SJCRH30 (cell line): ENCODE measurements at regions not wholly inside any gene's neighbourhood (a gene's known extent, or its start where the extent isn't known, plus 50 kb on each side); places are given as distances from the start of the nearest gene placed in this dataset.
A peak's percentile ranks its signal among the peaks of the same experiment; 100 is the strongest.

Experiments used
- DNase-seq, 2 experiments: peaks; one replicate each; pipeline ENCODE4 v3.0.0-alpha.2; 2015 to 2020
- H3K27ac ChIP-seq: fragments of 250-450 bp; sonication (Bioruptor Pico); 2 replicates; pipeline ENCODE4 v1.5.1; 2020; ENCODE audit warnings: mild to moderate bottlenecking, moderate library complexity
- H3K27me3 ChIP-seq: fragments of 250-450 bp; sonication (Bioruptor Pico); 2 replicates; pipeline ENCODE4 v1.5.1; 2020; ENCODE audit warnings: mild to moderate bottlenecking, moderate library complexity
- H3K36me3 ChIP-seq: fragments of 250-450 bp; sonication (Bioruptor Pico); 2 replicates; pipeline ENCODE4 v1.5.1; 2020; ENCODE audit warnings: mild to moderate bottlenecking, moderate library complexity
- H3K4me1 ChIP-seq: fragments of 250-450 bp; sonication (Bioruptor Pico); 2 replicates; pipeline ENCODE4 v1.5.1; 2020; ENCODE audit warnings: mild to moderate bottlenecking, moderate library complexity
- H3K4me3 ChIP-seq: fragments of 250-450 bp; sonication (Bioruptor Pico); 2 replicates; pipeline ENCODE4 v1.5.1; 2020; ENCODE audit warnings: mild to moderate bottlenecking, moderate library complexity
- H3K9me3 ChIP-seq: fragments of 250-450 bp; sonication (Bioruptor Pico); replicated peaks from 2 replicates; pipeline ENCODE4 v1.5.1; 2020; ENCODE audit warnings: mild to moderate bottlenecking, moderate library complexity

DNA sequence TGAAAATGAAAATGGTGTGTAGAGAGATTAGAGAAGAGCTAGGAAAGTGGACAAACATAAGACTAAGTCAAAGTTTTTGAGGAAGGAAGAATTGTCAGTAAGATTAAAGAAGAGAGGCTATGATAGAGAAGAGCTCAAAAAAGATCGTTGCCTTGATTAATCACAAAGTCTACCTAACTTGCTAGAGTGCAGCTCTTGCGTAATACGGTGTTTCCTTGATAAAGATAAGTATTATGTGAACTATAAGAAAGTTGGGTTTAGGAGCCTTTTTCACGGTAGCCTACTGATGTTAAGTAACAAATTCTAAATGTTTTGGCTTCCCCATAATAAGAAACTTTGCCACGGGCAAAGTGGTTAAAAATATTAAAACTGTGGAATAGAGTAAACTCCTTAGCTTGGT, 226.4 kb upstream of the NRXN1 start:
- H3K9me3 ChIP-seq = no peaks in the 10 kb centered on the region
- H3K36me3 ChIP-seq = no peaks in the 10 kb centered on the region
- no peak for DNase-seq
- no peak overlapping the region for H3K27ac ChIP-seq
- no peaks in the 10 kb centered on the region for H3K27me3 ChIP-seq
- H3K4me1 ChIP-seq = no peaks in the 10 kb centered on the region
- no peak overlapping the region for H3K4me3 ChIP-seq

GRCh38 chr2:51256736-51257135, 224.8 kb upstream of the NRXN1 start:
- H3K27me3 ChIP-seq = no peaks in the 10 kb centered on the region
- DNase-seq = no peak
- H3K4me3 ChIP-seq = no peak overlapping the region
- no peaks in the 10 kb centered on the region for H3K4me1 ChIP-seq
- no peaks in the 10 kb centered on the region for H3K36me3 ChIP-seq
- no peaks in the 10 kb centered on the region for H3K9me3 ChIP-seq
- no peak overlapping the region for H3K27ac ChIP-seq

DNA sequence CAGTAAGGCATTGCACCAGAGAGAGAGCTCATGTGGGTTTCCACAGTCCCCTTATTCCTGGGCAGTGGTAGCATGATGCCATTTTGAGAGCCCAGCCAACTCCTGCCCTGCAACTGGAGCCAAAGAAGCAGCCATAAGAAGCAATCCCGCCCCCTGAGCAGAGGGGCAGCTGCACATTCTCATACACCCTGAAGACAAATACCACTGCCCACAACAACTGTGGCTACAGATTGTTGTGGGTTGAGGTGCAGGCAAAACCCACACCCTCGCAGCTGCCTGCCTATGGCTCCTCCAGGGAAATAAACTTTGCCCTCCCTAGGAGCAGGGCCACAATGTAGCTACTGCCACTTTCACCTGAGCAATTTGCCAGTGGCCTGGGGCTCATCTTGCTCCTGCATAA, 219.4 kb upstream of the NRXN1 start:
- no peaks in the 10 kb centered on the region for H3K9me3 ChIP-seq
- no peaks in the 10 kb centered on the region; the same call in none of the 2 replicates for H3K27me3 ChIP-seq
- H3K4me1 ChIP-seq = no peaks in the 10 kb centered on the region
- no peaks in the 10 kb centered on the region for H3K36me3 ChIP-seq
- no peak overlapping the region for H3K27ac ChIP-seq
- DNase-seq = peak; percentile 26 to 39
- no peak overlapping the region for H3K4me3 ChIP-seq

GRCh38 chr2:51247252-51247805, 215.4 kb upstream of the NRXN1 start:
- DNase-seq = peak in 1 of 2 experiments; percentile 6
- Histone ChIP-seq H3K27ac (no peak overlapping the region), H3K4me1 (no peaks in the 10 kb centered on the region), H3K9me3 (no peaks in the 10 kb centered on the region), H3K27me3 (no peaks in the 10 kb centered on the region; the same call in none of the 2 replicates), H3K36me3 (no peaks in the 10 kb centered on the region), H3K4me3 (no peak overlapping the region)

GRCh38 chr2:51243892-51244535, 212.1 kb upstream of the NRXN1 start:
- no peaks in the 10 kb centered on the region; the same call in 1 of the 2 replicates for H3K27me3 ChIP-seq
- DNase-seq = no peak
- H3K36me3 ChIP-seq = no peaks in the 10 kb centered on the region
- no peaks in the 10 kb centered on the region for H3K4me1 ChIP-seq
- no peak overlapping the region for H3K4me3 ChIP-seq
- no peak overlapping the region for H3K27ac ChIP-seq
- H3K9me3 ChIP-seq = no peaks in the 10 kb centered on the region

DNA sequence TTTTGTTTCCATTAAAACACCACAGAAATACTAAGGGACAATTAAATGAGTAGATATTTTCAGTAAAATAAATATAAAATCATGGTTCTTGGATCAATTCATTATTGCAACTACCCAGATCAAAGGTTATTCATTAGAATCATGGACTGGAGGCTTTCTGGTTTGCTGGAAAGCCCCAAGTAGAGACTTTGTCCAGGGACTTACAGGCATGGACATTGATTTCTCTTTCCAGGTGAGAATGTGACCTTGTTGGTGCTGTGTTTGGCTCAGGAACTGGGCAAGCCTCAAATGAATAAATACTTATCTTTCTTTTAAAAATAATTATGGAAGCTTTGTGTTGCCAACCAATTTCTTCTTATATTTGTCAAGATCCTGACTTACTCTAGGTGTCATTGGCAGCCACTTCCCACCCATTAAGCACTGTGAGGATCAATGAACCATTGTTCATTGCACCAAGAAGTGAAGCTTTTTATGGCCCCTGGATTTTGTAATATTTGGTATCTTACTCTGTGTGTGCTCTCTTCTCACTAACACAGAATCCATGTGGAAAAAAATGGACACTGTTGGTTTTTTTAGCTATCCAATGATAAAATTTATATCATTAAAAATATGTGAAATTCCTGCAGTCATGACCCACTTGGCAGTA, 205.8 kb upstream of the NRXN1 start:
- H3K27me3 ChIP-seq = no peaks in the 10 kb centered on the region; the same call in 1 of the 2 replicates
- no peaks in the 10 kb centered on the region for H3K36me3 ChIP-seq
- no peak for DNase-seq
- H3K4me1 ChIP-seq = no peaks in the 10 kb centered on the region
- H3K4me3 ChIP-seq = no peak overlapping the region
- H3K9me3 ChIP-seq = no peaks in the 10 kb centered on the region
- no peak overlapping the region for H3K27ac ChIP-seq

DNA sequence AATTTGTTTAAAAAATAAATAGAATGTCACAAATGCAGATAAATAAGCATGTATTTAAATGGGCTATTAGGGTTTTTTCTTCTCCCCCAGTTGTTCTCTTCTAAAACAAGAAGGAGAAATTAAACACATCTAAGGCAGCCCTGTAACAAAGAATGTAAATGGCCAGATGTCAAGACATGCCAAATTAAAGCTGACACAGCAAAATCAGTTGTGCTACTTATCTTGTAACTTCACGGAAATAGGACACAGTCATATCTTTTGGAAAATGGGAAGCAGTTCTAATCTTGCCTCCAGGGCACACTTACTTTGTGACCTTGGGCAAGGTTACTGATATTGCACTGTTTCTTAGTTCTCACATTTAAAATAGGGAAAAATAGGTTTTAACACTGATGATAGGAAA, 200.1 kb upstream of the NRXN1 start:
- H3K27ac ChIP-seq = no peak overlapping the region
- H3K4me3 ChIP-seq = no peak overlapping the region
- H3K4me1 ChIP-seq = no peaks in the 10 kb centered on the region
- no peaks in the 10 kb centered on the region for H3K27me3 ChIP-seq
- no peaks in the 10 kb centered on the region for H3K36me3 ChIP-seq
- no peak for DNase-seq
- no peaks in the 10 kb centered on the region for H3K9me3 ChIP-seq

DNA sequence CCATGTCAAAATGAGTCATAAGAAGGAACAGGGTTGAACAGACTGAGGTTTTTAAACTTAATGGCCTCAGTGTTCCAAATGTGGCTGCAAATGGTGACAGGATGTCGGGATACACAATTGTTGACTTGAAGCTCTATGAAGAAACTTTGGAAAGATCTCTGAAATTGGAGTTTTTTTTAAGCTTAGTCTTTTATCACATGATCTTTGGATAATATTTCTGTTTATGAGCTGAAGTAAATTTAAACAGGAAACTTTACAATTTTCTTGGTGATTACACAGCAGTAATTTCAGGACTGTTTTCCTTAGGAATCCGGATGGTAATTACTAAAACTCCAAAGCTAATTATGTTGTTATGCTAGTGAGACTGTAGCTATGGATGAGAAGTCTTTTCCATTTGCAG, 199.1 kb upstream of the NRXN1 start:
- no peak for DNase-seq
- no peak overlapping the region for H3K27ac ChIP-seq
- no peaks in the 10 kb centered on the region for H3K4me1 ChIP-seq
- no peak overlapping the region for H3K4me3 ChIP-seq
- no peaks in the 10 kb centered on the region for H3K27me3 ChIP-seq
- no peaks in the 10 kb centered on the region for H3K36me3 ChIP-seq
- no peaks in the 10 kb centered on the region for H3K9me3 ChIP-seq

- Histone ChIP-seq H3K27me3 (no peaks in the 10 kb centered on the region), H3K36me3 (no peaks in the 10 kb centered on the region), H3K27ac (no peak overlapping the region), H3K4me3 (no peak overlapping the region), H3K9me3 (no peaks in the 10 kb centered on the region), H3K4me1 (no peaks in the 10 kb centered on the region)
- no peak for DNase-seq
These were observed 193.4 kb upstream of the NRXN1 start for GRCh38 chr2:51225377-51225776.

GRCh38 chr2:51224790-51225189, 192.9 kb upstream of the NRXN1 start:
- Histone ChIP-seq H3K27me3 (no peaks in the 10 kb centered on the region), H3K9me3 (no peaks in the 10 kb centered on the region), H3K4me1 (no peaks in the 10 kb centered on the region), H3K4me3 (no peak overlapping the region), H3K36me3 (no peaks in the 10 kb centered on the region), H3K27ac (no peak overlapping the region)
- no peak for DNase-seq

- DNase-seq = no peak
- Histone ChIP-seq H3K4me3 (no peak overlapping the region), H3K4me1 (no peaks in the 10 kb centered on the region), H3K9me3 (no peaks in the 10 kb centered on the region), H3K27ac (no peak overlapping the region), H3K36me3 (no peaks in the 10 kb centered on the region), H3K27me3 (no peaks in the 10 kb centered on the region)
These were observed 190.2 kb upstream of the NRXN1 start for GRCh38 chr2:51222106-51222505.

GRCh38 chr2:51220606-51221005, 188.7 kb upstream of the NRXN1 start:
- H3K4me3 ChIP-seq = no peak overlapping the region
- no peak overlapping the region for H3K27ac ChIP-seq
- DNase-seq = no peak
- no peaks in the 10 kb centered on the region for H3K36me3 ChIP-seq
- no peaks in the 10 kb centered on the region for H3K9me3 ChIP-seq
- no peaks in the 10 kb centered on the region for H3K27me3 ChIP-seq
- H3K4me1 ChIP-seq = no peaks in the 10 kb centered on the region

DNA sequence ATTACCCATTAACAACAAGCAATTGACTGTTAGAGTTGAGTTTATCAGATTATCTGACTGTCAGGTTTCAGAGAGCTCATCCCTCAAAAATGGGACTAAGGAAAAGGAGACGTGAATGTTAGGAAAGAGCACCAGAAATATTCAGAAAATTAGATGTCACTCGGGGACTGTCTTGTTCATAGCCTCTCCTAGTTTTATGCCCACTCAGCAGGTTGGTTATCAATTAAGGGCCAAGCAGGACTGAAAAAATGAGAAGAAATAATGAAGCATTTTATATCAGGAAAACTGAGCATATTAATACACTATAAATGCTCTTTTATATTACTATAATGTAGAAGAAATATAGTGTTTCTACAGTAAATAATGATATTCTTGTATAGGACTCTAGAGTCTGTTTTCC, 188.1 kb upstream of the NRXN1 start:
- no peak overlapping the region for H3K27ac ChIP-seq

DNA sequence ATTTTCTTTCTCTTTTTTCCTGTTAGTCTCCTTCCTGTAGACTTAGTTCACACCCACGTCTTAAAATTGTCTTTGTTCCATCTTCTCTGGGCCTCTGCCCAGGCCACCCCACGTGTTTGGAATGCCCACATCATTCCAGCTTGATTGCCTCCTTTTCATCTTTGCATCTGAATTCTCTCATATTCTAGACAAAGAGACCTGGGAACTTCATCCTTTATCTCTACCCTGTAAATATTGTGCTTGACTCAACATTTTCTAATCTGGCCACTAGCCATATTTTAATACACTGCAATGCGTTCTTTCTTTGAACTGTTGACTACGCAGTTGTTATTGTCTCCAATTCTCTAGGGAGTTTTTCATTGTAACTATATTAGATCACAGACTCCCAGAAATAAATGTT, 187.5 kb upstream of the NRXN1 start:
- Histone ChIP-seq H3K4me1 (no peaks in the 10 kb centered on the region), H3K36me3 (no peaks in the 10 kb centered on the region), H3K9me3 (no peaks in the 10 kb centered on the region), H3K27me3 (no peaks in the 10 kb centered on the region; the same call in 1 of the 2 replicates), H3K27ac (no peak overlapping the region), H3K4me3 (no peak overlapping the region)
- no peak for DNase-seq

More for the DNA sequence above, 188.1 kb upstream of the NRXN1 start:
- Histone ChIP-seq H3K9me3 (no peaks in the 10 kb centered on the region), H3K27me3 (no peaks in the 10 kb centered on the region), H3K4me1 (no peaks in the 10 kb centered on the region), H3K36me3 (no peaks in the 10 kb centered on the region), H3K4me3 (no peak overlapping the region)
- no peak for DNase-seq

DNA sequence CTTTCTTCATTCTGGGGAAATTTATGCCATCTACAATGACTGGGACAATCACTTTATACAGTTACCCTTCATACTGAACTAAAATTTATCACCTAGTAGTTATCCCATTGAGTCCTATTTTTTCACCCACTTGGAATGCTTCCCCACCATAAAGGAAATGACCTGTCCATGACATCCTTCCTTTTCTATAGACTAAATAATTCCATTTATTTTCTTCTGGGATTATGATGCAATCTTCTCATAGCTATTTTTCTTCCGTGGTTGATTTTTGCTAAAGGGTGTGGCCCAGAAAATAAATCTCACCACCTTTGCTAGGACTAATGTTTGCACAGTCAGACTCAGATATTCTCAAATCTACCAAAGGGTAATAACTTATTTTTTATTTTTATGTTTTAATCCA, 186.1 kb upstream of the NRXN1 start:
- Histone ChIP-seq H3K27me3 (no peaks in the 10 kb centered on the region; the same call in 1 of the 2 replicates), H3K4me3 (no peak overlapping the region), H3K27ac (no peak overlapping the region), H3K4me1 (no peaks in the 10 kb centered on the region), H3K9me3 (no peaks in the 10 kb centered on the region), H3K36me3 (no peaks in the 10 kb centered on the region)
- DNase-seq = no peak

GRCh38 chr2:51213826-51214225, 181.9 kb upstream of the NRXN1 start:
- Histone ChIP-seq H3K4me3 (no peak overlapping the region), H3K27ac (no peak overlapping the region), H3K36me3 (no peaks in the 10 kb centered on the region), H3K4me1 (no peaks in the 10 kb centered on the region), H3K9me3 (no peaks in the 10 kb centered on the region), H3K27me3 (no peaks in the 10 kb centered on the region; the same call in 1 of the 2 replicates)
- DNase-seq = no peak
